ENCODE measurements at regions not wholly inside any gene's neighbourhood (a gene's known extent, or its start where the extent isn't known, plus 50 kb on each side); places are given as distances from the start of the nearest gene placed in this dataset.

DNA sequence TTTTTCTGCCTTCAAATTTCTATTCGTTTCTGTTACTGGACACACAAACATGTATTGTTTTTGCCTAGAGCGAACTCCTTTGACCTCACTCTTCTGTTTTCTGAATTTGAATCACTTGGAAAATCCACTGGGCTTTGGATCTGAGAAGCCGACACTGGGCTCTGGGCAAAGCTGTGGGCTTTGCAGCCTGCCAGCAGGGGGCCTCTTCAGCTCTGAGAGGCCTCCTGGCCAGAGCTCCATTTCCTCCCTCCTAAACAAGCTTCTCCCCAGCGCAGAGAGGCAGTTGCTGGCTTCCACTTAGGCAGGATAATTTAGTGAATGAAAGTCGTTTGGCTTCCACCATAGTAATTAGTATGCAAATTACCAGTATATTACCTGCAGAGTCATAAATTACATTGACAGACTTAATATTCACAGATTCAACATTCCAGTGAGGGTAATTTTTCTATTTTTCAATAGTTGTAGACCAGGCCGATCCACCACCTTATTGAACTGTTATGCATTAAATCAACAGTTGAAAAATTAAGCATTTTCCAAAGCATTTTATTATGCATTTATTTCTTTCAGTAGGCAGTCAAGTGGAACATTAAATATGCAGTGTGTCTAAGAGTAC is 104.0 kb upstream of the ZNF366 start (continued):
- TF ChIP-seq BCOR (IDR thresholded peaks at IDR 0.05), result no peak
- no peak for TF ChIP-seq LEF1 (IDR thresholded peaks at IDR 0.05)
- TF ChIP-seq, protein P1, sequence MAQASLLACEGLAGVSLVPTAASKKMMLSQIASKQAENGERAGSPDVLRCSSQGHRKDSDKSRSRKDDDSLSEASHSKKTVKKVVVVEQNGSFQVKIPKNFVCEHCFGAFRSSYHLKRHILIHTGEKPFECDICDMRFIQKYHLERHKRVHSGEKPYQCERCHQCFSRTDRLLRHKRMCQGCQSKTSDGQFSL (CRISPR knock-in tag; IDR thresholded peaks at IDR 0.05), result no peak
- TF ChIP-seq, protein P1 (tag; IDR thresholded peaks at IDR 0.05), result no peak
- no peak for TF ChIP-seq SRSF1 (IDR thresholded peaks at IDR 0.05; ENCODE audit: low read depth, low read length)
- peak; percentile 26 for TF ChIP-seq MEIS2 (IDR thresholded peaks at IDR 0.05; ENCODE audit: partially characterized antibody)
- TF ChIP-seq MCM3 (IDR thresholded peaks at IDR 0.05), result no peak
- TF ChIP-seq, protein P2, sequence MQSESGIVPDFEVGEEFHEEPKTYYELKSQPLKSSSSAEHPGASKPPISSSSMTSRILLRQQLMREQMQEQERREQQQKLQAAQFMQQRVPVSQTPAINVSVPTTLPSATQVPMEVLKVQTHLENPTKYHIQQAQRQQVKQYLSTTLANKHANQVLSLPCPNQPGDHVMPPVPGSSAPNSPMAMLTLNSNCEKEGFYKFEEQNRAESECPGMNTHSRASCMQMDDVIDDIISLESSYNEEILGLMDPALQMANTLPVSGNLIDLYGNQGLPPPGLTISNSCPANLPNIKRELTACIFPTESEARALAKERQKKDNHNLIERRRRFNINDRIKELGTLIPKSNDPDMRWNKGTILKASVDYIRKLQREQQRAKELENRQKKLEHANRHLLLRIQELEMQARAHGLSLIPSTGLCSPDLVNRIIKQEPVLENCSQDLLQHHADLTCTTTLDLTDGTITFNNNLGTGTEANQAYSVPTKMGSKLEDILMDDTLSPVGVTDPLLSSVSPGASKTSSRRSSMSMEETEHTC (IDR thresholded peaks at IDR 0.05), result no peak
- TF ChIP-seq, protein P3, sequence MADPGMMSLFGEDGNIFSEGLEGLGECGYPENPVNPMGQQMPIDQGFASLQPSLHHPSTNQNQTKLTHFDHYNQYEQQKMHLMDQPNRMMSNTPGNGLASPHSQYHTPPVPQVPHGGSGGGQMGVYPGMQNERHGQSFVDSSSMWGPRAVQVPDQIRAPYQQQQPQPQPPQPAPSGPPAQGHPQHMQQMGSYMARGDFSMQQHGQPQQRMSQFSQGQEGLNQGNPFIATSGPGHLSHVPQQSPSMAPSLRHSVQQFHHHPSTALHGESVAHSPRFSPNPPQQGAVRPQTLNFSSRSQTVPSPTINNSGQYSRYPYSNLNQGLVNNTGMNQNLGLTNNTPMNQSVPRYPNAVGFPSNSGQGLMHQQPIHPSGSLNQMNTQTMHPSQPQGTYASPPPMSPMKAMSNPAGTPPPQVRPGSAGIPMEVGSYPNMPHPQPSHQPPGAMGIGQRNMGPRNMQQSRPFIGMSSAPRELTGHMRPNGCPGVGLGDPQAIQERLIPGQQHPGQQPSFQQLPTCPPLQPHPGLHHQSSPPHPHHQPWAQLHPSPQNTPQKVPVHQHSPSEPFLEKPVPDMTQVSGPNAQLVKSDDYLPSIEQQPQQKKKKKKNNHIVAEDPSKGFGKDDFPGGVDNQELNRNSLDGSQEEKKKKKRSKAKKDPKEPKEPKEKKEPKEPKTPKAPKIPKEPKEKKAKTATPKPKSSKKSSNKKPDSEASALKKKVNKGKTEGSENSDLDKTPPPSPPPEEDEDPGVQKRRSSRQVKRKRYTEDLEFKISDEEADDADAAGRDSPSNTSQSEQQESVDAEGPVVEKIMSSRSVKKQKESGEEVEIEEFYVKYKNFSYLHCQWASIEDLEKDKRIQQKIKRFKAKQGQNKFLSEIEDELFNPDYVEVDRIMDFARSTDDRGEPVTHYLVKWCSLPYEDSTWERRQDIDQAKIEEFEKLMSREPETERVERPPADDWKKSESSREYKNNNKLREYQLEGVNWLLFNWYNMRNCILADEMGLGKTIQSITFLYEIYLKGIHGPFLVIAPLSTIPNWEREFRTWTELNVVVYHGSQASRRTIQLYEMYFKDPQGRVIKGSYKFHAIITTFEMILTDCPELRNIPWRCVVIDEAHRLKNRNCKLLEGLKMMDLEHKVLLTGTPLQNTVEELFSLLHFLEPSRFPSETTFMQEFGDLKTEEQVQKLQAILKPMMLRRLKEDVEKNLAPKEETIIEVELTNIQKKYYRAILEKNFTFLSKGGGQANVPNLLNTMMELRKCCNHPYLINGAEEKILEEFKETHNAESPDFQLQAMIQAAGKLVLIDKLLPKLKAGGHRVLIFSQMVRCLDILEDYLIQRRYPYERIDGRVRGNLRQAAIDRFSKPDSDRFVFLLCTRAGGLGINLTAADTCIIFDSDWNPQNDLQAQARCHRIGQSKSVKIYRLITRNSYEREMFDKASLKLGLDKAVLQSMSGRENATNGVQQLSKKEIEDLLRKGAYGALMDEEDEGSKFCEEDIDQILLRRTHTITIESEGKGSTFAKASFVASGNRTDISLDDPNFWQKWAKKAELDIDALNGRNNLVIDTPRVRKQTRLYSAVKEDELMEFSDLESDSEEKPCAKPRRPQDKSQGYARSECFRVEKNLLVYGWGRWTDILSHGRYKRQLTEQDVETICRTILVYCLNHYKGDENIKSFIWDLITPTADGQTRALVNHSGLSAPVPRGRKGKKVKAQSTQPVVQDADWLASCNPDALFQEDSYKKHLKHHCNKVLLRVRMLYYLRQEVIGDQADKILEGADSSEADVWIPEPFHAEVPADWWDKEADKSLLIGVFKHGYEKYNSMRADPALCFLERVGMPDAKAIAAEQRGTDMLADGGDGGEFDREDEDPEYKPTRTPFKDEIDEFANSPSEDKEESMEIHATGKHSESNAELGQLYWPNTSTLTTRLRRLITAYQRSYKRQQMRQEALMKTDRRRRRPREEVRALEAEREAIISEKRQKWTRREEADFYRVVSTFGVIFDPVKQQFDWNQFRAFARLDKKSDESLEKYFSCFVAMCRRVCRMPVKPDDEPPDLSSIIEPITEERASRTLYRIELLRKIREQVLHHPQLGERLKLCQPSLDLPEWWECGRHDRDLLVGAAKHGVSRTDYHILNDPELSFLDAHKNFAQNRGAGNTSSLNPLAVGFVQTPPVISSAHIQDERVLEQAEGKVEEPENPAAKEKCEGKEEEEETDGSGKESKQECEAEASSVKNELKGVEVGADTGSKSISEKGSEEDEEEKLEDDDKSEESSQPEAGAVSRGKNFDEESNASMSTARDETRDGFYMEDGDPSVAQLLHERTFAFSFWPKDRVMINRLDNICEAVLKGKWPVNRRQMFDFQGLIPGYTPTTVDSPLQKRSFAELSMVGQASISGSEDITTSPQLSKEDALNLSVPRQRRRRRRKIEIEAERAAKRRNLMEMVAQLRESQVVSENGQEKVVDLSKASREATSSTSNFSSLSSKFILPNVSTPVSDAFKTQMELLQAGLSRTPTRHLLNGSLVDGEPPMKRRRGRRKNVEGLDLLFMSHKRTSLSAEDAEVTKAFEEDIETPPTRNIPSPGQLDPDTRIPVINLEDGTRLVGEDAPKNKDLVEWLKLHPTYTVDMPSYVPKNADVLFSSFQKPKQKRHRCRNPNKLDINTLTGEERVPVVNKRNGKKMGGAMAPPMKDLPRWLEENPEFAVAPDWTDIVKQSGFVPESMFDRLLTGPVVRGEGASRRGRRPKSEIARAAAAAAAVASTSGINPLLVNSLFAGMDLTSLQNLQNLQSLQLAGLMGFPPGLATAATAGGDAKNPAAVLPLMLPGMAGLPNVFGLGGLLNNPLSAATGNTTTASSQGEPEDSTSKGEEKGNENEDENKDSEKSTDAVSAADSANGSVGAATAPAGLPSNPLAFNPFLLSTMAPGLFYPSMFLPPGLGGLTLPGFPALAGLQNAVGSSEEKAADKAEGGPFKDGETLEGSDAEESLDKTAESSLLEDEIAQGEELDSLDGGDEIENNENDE (IDR thresholded peaks at IDR 0.05; ENCODE audit: low read depth, low read length), result no peak
- TF ChIP-seq ZNF146 (CRISPR knock-in tag; IDR thresholded peaks at IDR 0.05; ENCODE audit: unreplicated experiment), result no peak
- TF ChIP-seq, protein P4, sequence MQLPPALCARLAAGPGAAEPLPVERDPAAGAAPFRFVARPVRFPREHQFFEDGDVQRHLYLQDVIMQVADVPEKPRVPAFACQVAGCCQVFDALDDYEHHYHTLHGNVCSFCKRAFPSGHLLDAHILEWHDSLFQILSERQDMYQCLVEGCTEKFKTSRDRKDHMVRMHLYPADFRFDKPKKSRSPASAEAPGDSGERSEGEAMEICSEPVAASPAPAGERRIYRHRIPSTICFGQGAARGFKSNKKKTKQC (CRISPR knock-in tag; IDR thresholded peaks at IDR 0.05), result no peak
- TF ChIP-seq LCOR (CRISPR knock-in tag; IDR thresholded peaks at IDR 0.05), result no peak
- TF ChIP-seq, protein P5, sequence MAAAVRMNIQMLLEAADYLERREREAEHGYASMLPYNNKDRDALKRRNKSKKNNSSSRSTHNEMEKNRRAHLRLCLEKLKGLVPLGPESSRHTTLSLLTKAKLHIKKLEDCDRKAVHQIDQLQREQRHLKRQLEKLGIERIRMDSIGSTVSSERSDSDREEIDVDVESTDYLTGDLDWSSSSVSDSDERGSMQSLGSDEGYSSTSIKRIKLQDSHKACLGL (CRISPR knock-in tag; IDR thresholded peaks at IDR 0.05; ENCODE audit: borderline replicate concordance, poor library complexity, severe bottlenecking), result no peak
